H9 (cell line): ENCODE measurements at regions not wholly inside any gene's neighbourhood (a gene's known extent, or its start where the extent isn't known, plus 50 kb on each side); places are given as distances from the start of the nearest gene placed in this dataset.

Experiments used
- DNase-seq: peaks from one replicate; pipeline ENCODE4 v3.0.0-alpha.2; 2017
- H2AFZ ChIP-seq: one replicate; pipeline ENCODE4 v1.6.1; 2013; ENCODE audit warnings: mild to moderate bottlenecking, low read length, control low read depth, moderate library complexity
- H2AK5ac ChIP-seq: 2 replicates; pipeline ENCODE4 v1.6.1; 2013; ENCODE audit warnings: low read length, control low read depth, mixed read lengths; ENCODE audit not compliant: insufficient read length
- H2BK120ac ChIP-seq: one replicate; pipeline ENCODE4 v1.6.1; 2013; ENCODE audit warnings: low read depth, mild to moderate bottlenecking, low read length, control low read depth, inconsistent platforms; ENCODE audit not compliant: poor library complexity, severe bottlenecking
- H2BK12ac ChIP-seq: 2 replicates; pipeline ENCODE4 v1.6.1; 2013; ENCODE audit warnings: low read length, control low read depth, mixed read lengths, low read depth; ENCODE audit not compliant: insufficient read length
- H2BK15ac ChIP-seq: 2 replicates; pipeline ENCODE4 v1.6.1; 2013; ENCODE audit warnings: low read depth, low read length, control low read depth
- H2BK20ac ChIP-seq: one replicate; pipeline ENCODE4 v1.6.1; 2013; ENCODE audit warnings: low read depth, mild to moderate bottlenecking, low read length, control low read depth, inconsistent platforms; ENCODE audit not compliant: poor library complexity, severe bottlenecking
- H2BK5ac ChIP-seq: 2 replicates; pipeline ENCODE4 v1.6.1; 2013; ENCODE audit warnings: low read length, control low read depth, mixed read lengths; ENCODE audit not compliant: insufficient read length
- H3K14ac ChIP-seq: 2 replicates; pipeline ENCODE4 v1.6.1; 2013; ENCODE audit warnings: low read length, control low read depth; ENCODE audit not compliant: insufficient read depth
- H3K18ac ChIP-seq: 2 replicates; pipeline ENCODE4 v1.6.1; 2013; ENCODE audit warnings: low read depth, mild to moderate bottlenecking, mixed read lengths, low read length, control low read depth; ENCODE audit not compliant: insufficient read length
- H3K23ac ChIP-seq: 2 replicates; pipeline ENCODE4 v1.6.1; 2013; ENCODE audit warnings: low read length, control low read depth, mixed read lengths, low read depth; ENCODE audit not compliant: insufficient read length
- H3K23me2 ChIP-seq: 2 replicates; pipeline ENCODE4 v1.6.1; 2013; ENCODE audit warnings: low read depth, mild to moderate bottlenecking, mixed read lengths, low read length, control low read depth; ENCODE audit not compliant: insufficient read length, poor library complexity, severe bottlenecking
- H3K27ac ChIP-seq: 2 replicates; pipeline ENCODE4 v1.5.1; 2013; ENCODE audit warnings: low read length, control low read depth, mixed read lengths, low read depth; ENCODE audit not compliant: insufficient read length
- H3K27me3 ChIP-seq: 2 replicates; pipeline ENCODE4 v1.6.1; 2013; ENCODE audit warnings: low read length, control low read depth, inconsistent platforms; ENCODE audit not compliant: insufficient read depth
- H3K4ac ChIP-seq: 2 replicates; pipeline ENCODE4 v1.6.1; 2013; ENCODE audit warnings: low read depth, mild to moderate bottlenecking, control low read depth, inconsistent platforms, low read length, moderate library complexity
- H3K4me1 ChIP-seq: 2 replicates; pipeline ENCODE4 v1.6.1; 2013; ENCODE audit warnings: low read length, control low read depth, inconsistent platforms; ENCODE audit not compliant: insufficient read depth
- H3K4me2 ChIP-seq: 2 replicates; pipeline ENCODE4 v1.6.1; 2013; ENCODE audit warnings: low read length, control low read depth, mixed read lengths; ENCODE audit not compliant: insufficient read length, insufficient read depth
- H3K56ac ChIP-seq: 2 replicates; pipeline ENCODE4 v1.6.1; 2013; ENCODE audit warnings: low read depth, mild to moderate bottlenecking, mixed read lengths, low read length, control low read depth; ENCODE audit not compliant: insufficient read length
- H3K79me1 ChIP-seq: 2 replicates; pipeline ENCODE4 v1.6.1; 2013; ENCODE audit warnings: low read depth, mild to moderate bottlenecking, moderate library complexity, low read length, control low read depth, inconsistent platforms; ENCODE audit not compliant: insufficient read depth, poor library complexity, severe bottlenecking
- H3K79me2 ChIP-seq: 2 replicates; pipeline ENCODE4 v1.6.1; 2013; ENCODE audit warnings: low read length, control low read depth, inconsistent platforms; ENCODE audit not compliant: insufficient read depth
- H3K9ac ChIP-seq: 2 replicates; pipeline ENCODE4 v1.6.1; 2013; ENCODE audit warnings: low read length, control low read depth, mixed read lengths; ENCODE audit not compliant: insufficient read length; ENCODE audit errors: extremely low read depth
- H3K9me3 ChIP-seq: one replicate; pipeline ENCODE4 v1.6.1; 2013; ENCODE audit warnings: low read depth, low read length, inconsistent platforms; ENCODE audit not compliant: control insufficient read depth
- H3T11ph ChIP-seq: one replicate; pipeline ENCODE4 v1.6.1; 2013; ENCODE audit warnings: mild to moderate bottlenecking, low read length, control low read depth, inconsistent platforms
- H4K20me1 ChIP-seq: one replicate; pipeline ENCODE4 v1.6.1; 2013; ENCODE audit not compliant: control insufficient read depth, insufficient read length, insufficient read depth
- H4K5ac ChIP-seq: 2 replicates; pipeline ENCODE4 v1.6.1; 2013; ENCODE audit warnings: low read depth, mild to moderate bottlenecking, mixed read lengths, low read length, control low read depth; ENCODE audit not compliant: insufficient read length
- H4K8ac ChIP-seq: replicated peaks from 2 replicates; pipeline ENCODE4 v1.6.1; 2013; ENCODE audit warnings: low read length, control low read depth, mixed read lengths, low read depth; ENCODE audit not compliant: insufficient read length
- H4K91ac ChIP-seq: 2 replicates; pipeline ENCODE4 v1.6.1; 2013; ENCODE audit warnings: low read depth, mild to moderate bottlenecking, moderate library complexity, mixed read lengths, low read length, control low read depth; ENCODE audit not compliant: insufficient read length
- H3K27ac Mint-ChIP-seq, 3 experiments: 2 replicates in 2 of 3; 3 replicates in 1 of 3; pipeline ENCODE4 v1.8.0; 2020 to 2021; ENCODE audit warnings: mixed read lengths in 3 of 3, mild to moderate bottlenecking in 1 of 3, moderate library complexity in 1 of 3
- H3K27me3 Mint-ChIP-seq: 2 replicates; pipeline ENCODE4 v1.8.0; 2021; ENCODE audit warnings: low read depth, mild to moderate bottlenecking, moderate library complexity, mixed read lengths
- H3K36me3 Mint-ChIP-seq, 3 experiments: 2 replicates in 2 of 3; 3 replicates in 1 of 3; pipeline ENCODE4 v1.8.0; 2020 to 2021; ENCODE audit warnings: low read depth in 3 of 3, mixed read lengths in 3 of 3; ENCODE audit not compliant: insufficient read depth in 1 of 3
- H3K4me1 Mint-ChIP-seq, 2 experiments: 2 replicates each; pipeline ENCODE4 v1.8.0; 2020; ENCODE audit warnings: mixed read lengths in 2 of 2
- H3K4me3 Mint-ChIP-seq, 2 experiments: 2 replicates in 1 of 2; 3 replicates in 1 of 2; pipeline ENCODE4 v1.8.0; 2020 to 2021; ENCODE audit warnings: mild to moderate bottlenecking in 2 of 2, mixed read lengths in 2 of 2, moderate library complexity in 1 of 2
- H3K9me3 Mint-ChIP-seq, 2 experiments: 2 replicates in 1 of 2; 3 replicates in 1 of 2; pipeline ENCODE4 v1.8.0; 2020; ENCODE audit warnings: mild to moderate bottlenecking in 2 of 2, mixed read lengths in 2 of 2, moderate library complexity in 1 of 2
- CTCF ChIP-seq: fragments of 200-600 bp; sonication (generic); conservative IDR thresholded peaks from 3 replicates; pipeline ENCODE4 v1.8.0; 2021; ENCODE audit warnings: antibody characterized with exemption, mild to moderate bottlenecking
- WGBS: extraction: QIAGEN DNeasy Blood & Tissue Kit; methylation state at CpG from one replicate; pipeline ENCODE4 v1.1.7; 2013; ENCODE audit warnings: missing lambda C conversion rate, low lambda C conversion rate, mixed read lengths; ENCODE audit not compliant: insufficient read length; ENCODE audit errors: extremely low coverage; 5-methylcytosine and 5-hydroxymethylcytosine counted together

- no peak overlapping the region for H4K8ac ChIP-seq
- H3K4me1 Mint-ChIP-seq, result peaks cover 6% of the 10 kb centered on the region in 2 experiments
- H4K91ac ChIP-seq, result no peak overlapping the region
- H3K79me2 ChIP-seq, result no peaks in the 10 kb centered on the region
- H2AFZ ChIP-seq, result no peak overlapping the region
- no peak overlapping the region for H3K23ac ChIP-seq
- H3K9me3 ChIP-seq, result no peaks in the 10 kb centered on the region
- H4K5ac ChIP-seq, result no peak overlapping the region
- no peak for TF ChIP-seq CTCF
- no peak overlapping the region for H2BK15ac ChIP-seq
- no peak overlapping the region for H3K14ac ChIP-seq
- no peaks in the 10 kb centered on the region for H3K23me2 ChIP-seq
- no CpG with 5 or more reads among the region's 4 CpGs for WGBS
- peaks cover 27% of the 10 kb centered on the region for H3K27me3 Mint-ChIP-seq
- no peak overlapping the region for H3K18ac ChIP-seq
- no peaks in the 10 kb centered on the region for H4K20me1 ChIP-seq
- no peaks in the 10 kb centered on the region for H3K36me3 Mint-ChIP-seq
- no peak overlapping the region for H2BK120ac ChIP-seq
- no peak overlapping the region for H3K4ac ChIP-seq
- H3K79me1 ChIP-seq, result no peaks in the 10 kb centered on the region
- H3K4me2 ChIP-seq, result no peak overlapping the region
- DNase-seq, result no peak
- no peak overlapping the region for H2BK12ac ChIP-seq
- no peak overlapping the region for H3K4me3 Mint-ChIP-seq
- no peak overlapping the region for H2BK5ac ChIP-seq
- peaks cover 0 to 3% of the 10 kb centered on the region in 2 experiments; a peak in 1 of 5 replicates for H3K9me3 Mint-ChIP-seq
- no peak overlapping the region for H3K27ac ChIP-seq
- H2BK20ac ChIP-seq, result no peak overlapping the region
- no peak overlapping the region for H3K56ac ChIP-seq
- H3K27me3 ChIP-seq, result no peaks in the 10 kb centered on the region
- no peak overlapping the region for H2AK5ac ChIP-seq
- H3K27ac Mint-ChIP-seq, result no peak overlapping the region
- no peak overlapping the region for H3T11ph ChIP-seq
- H3K4me1 ChIP-seq, result no peaks in the 10 kb centered on the region
- no peak overlapping the region for H3K9ac ChIP-seq
Observed at GRCh38 chr7:155979566-155979965, 167.3 kb upstream of the SHH start.
